Panc1 (cell line): ENCODE measurements at regions not wholly inside any gene's neighbourhood (a gene's known extent, or its start where the extent isn't known, plus 50 kb on each side); places are given as distances from the start of the nearest gene placed in this dataset.

ENCODE experiments used
- ATAC-seq: fragments of 200-7000 bp; cut with Tn5 transposase; 2 replicates; pipeline ENCODE4 v1.9.1; 2020; ENCODE audit warnings: mild to moderate bottlenecking, moderate library complexity
- BruUV-seq: library from RNA; stranded (reverse); fragments of 400-500 nt; replicated peaks from 2 replicates; lab custom pipeline; 2021; lab: Mats Ljungman, UMichigan
- CTCF ChIA-PET: fragments of 300-600 bp; sonication (Branson Sonifier 250); formaldehyde crosslinking; loops from one replicate; lab custom pipeline; 2022; ENCODE audit warnings: antibody characterized with exemption; lab: Charles Lee
- POLR2A ChIA-PET: fragments of 300-600 bp; sonication (Branson Sonifier 250); formaldehyde crosslinking; loops from one replicate; lab custom pipeline; 2022; ENCODE audit warnings: antibody characterized with exemption; lab: Charles Lee
- DNase-seq: peaks from one replicate; pipeline ENCODE4 v3.0.0-alpha.2; 2010; ENCODE audit warnings: low read depth, low spot score
- H3K27ac ChIP-seq: 2 replicates; pipeline ENCODE4 v1.5.1; 2011; ENCODE audit warnings: mild to moderate bottlenecking, low read length, inconsistent platforms
- H3K27me3 ChIP-seq: fragments of 200-500 bp; sonication (Bioruptor generic); 2 replicates; pipeline ENCODE4 v1.6.0; 2014; ENCODE audit warnings: low read length, inconsistent platforms; ENCODE audit not compliant: control insufficient read depth, insufficient read depth
- H3K36me3 ChIP-seq: fragments of 200-500 bp; sonication (Bioruptor generic); 2 replicates; pipeline ENCODE4 v1.5.1; 2014; ENCODE audit warnings: inconsistent platforms, mild to moderate bottlenecking, low read length, moderate library complexity; ENCODE audit not compliant: control insufficient read depth, insufficient read depth
- H3K4me1 ChIP-seq: 2 replicates; pipeline ENCODE4 v1.5.1; 2011; ENCODE audit warnings: inconsistent platforms, mild to moderate bottlenecking, low read length, moderate library complexity; ENCODE audit not compliant: control insufficient read depth, insufficient read depth
- H3K4me3 ChIP-seq, 2 experiments: 2 replicates each; pipeline ENCODE4 v1.5.1; 2011 to 2012; ENCODE audit warnings: low read depth in 2 of 2, low read length in 2 of 2, mild to moderate bottlenecking in 2 of 2, inconsistent platforms in 1 of 2, moderate library complexity in 1 of 2
- H3K9me3 ChIP-seq: fragments of 200-500 bp; sonication (Bioruptor generic); 2 replicates; pipeline ENCODE4 v1.5.1; 2014; ENCODE audit warnings: low read depth, mild to moderate bottlenecking, inconsistent platforms, low read length, moderate library complexity; ENCODE audit not compliant: control insufficient read depth, insufficient read depth
- CTCF ChIP-seq: fragments of 450-650 bp; IDR thresholded peaks from 2 replicates; pipeline ENCODE4 v1.5.1; 2017; ENCODE audit warnings: mild to moderate bottlenecking
- POLR2AphosphoS5 ChIP-seq: IDR thresholded peaks from 2 replicates; pipeline ENCODE4 v1.6.1; 2012; ENCODE audit warnings: mild to moderate bottlenecking, low read depth, low read length, moderate library complexity
- REST ChIP-seq, 2 experiments: IDR thresholded peaks; 2 replicates each; pipeline ENCODE4 v1.6.1; 2011 to 2012; ENCODE audit warnings: low read depth in 2 of 2, control low read depth in 1 of 2, low read length in 1 of 2, mild to moderate bottlenecking in 1 of 2, moderate library complexity in 1 of 2; ENCODE audit not compliant: insufficient read depth in 1 of 2
- SIN3A ChIP-seq: IDR thresholded peaks from 2 replicates; pipeline ENCODE4 v1.6.1; 2012; ENCODE audit warnings: low read depth, mild to moderate bottlenecking, low read length, moderate library complexity, borderline replicate concordance; ENCODE audit not compliant: insufficient read depth
- TCF7L2 ChIP-seq: IDR thresholded peaks from 2 replicates; pipeline ENCODE4 v1.6.1; 2011; ENCODE audit warnings: mild to moderate bottlenecking, low read depth, low read length, inconsistent platforms
- in situ Hi-C: cut with HindIII; loops from 2 replicates; pipeline ENCODE4 v1.10.0; 2016; ENCODE audit warnings: low sequenced_read_pairs, low pct_unique_long_range_greater_than_20kb
- intact Hi-C: fragments of 100-400 bp; cut with micrococcal nuclease; formaldehyde crosslinking; loops from one replicate; pipeline ENCODE4 v1.10.0; 2022; ENCODE audit not compliant: unreplicated experiment

- Histone ChIP-seq H3K9me3 (no peaks in the 10 kb centered on the region), H3K27me3 (no peaks in the 10 kb centered on the region), H3K36me3 (no peaks in the 10 kb centered on the region), H3K4me3 (no peak overlapping the region), H3K4me1 (no peaks in the 10 kb centered on the region), H3K27ac (no peak overlapping the region)
- POLR2A ChIA-PET = no interaction called here
- no peak for TF ChIP-seq SIN3A
- no peak for TF ChIP-seq POLR2AphosphoS5
- no peak for TF ChIP-seq TCF7L2
- no peak for TF ChIP-seq CTCF
- no peak for TF ChIP-seq REST (IDR thresholded peaks at IDR 0.05; ENCODE audit: insufficient read depth in 1 of 2, low read depth in 2 of 2, low read length in 1 of 2)
- ATAC-seq (no peak), DNase-seq (no peak)
- no TSS peak for BruUV-seq
- CTCF ChIA-PET = no interaction called here
- in situ Hi-C loops = no loop called here
- intact Hi-C loops = no loop called here
Observed at GRCh38 chr14:55955175-55955574, 163.0 kb upstream of the PELI2 start.

GRCh38 chr14:55957950-55958349 lies 160.3 kb upstream of the PELI2 start:
- POLR2A ChIA-PET = no interaction called here

More at GRCh38 chr14:55957950-55958349, 160.3 kb upstream of the PELI2 start:
- Histone ChIP-seq H3K4me1 (no peaks in the 10 kb centered on the region), H3K36me3 (no peaks in the 10 kb centered on the region), H3K9me3 (no peaks in the 10 kb centered on the region), H3K4me3 (no peak overlapping the region), H3K27ac (no peak overlapping the region), H3K27me3 (no peaks in the 10 kb centered on the region)
- TF ChIP-seq CTCF (no peak), TCF7L2 (no peak), SIN3A (no peak), POLR2AphosphoS5 (no peak), REST (IDR thresholded peaks at IDR 0.05; ENCODE audit: insufficient read depth in 1 of 2, low read depth in 2 of 2, low read length in 1 of 2) (no peak)
- DNase-seq (no peak), ATAC-seq (no peak)
- BruUV-seq = no TSS peak
- in situ Hi-C loops (no loop called here), intact Hi-C loops (no loop called here)
- CTCF ChIA-PET = no interaction called here
